Heart left ventricle (tissue), 13 donors: ENCODE measurements at regions not wholly inside any gene's neighbourhood (a gene's known extent, or its start where the extent isn't known, plus 50 kb on each side); places are given as distances from the start of the nearest gene placed in this dataset.

ENCODE experiments used
- POLR2A ChIP-seq, 2 donors: fragments of 450-650 bp; IDR thresholded peaks; one replicate each; pipeline ENCODE4 v1.6.1; 2017; ENCODE audit warnings: antibody characterized with exemption in 2 of 2, mild to moderate bottlenecking in 2 of 2, moderate library complexity in 2 of 2
- TF ChIP-seq, protein P1 (sequence below), 12 donors: fragments of 200-600 bp; sonication (generic) in 4 of 12; IDR thresholded peaks; one replicate each; pipeline versions ENCODE4 v1.5.0 to v1.8.0; 2018 to 2022; ENCODE audit warnings: antibody characterized with exemption in 12 of 12, mild to moderate bottlenecking in 5 of 12
- donor health status: ischemic (EF 13 %, LVEDD 7.1; RV severe dilation, severe dysfunction).
- donor health status: DM: no; HTN: yes; CAD: no.
- donor health status: DM: no; HTN: no; CAD: no.
- donor health status: ischemic (EF 25% LVEDD 6.9; RV normal size, moderate dysfunction).
- donor health status: ischemic (EF 25% LVEDD 5.7; RV mildly dilated, moderate dysfunction).
- donor health status: ischemic (EF 35%, LVEDD 5.7; RV mildly dilated, moderate dysfunction).
- donor health status: nonischemic (EF 11% LVEDD 7.7; RV severe dilation, severe dysfunction).
- donor health status: DM: yes; HTN: yes; CAD: no.
- donor health status: PGD.
- donor health status: ischemic (EF 29% LVEDD 5.4; RV normal size, mild dysfunction).
- donor health status: nonischemic (EF 23%, LVEDD 6.1; RV moderate dilation, normal function).

DNA sequence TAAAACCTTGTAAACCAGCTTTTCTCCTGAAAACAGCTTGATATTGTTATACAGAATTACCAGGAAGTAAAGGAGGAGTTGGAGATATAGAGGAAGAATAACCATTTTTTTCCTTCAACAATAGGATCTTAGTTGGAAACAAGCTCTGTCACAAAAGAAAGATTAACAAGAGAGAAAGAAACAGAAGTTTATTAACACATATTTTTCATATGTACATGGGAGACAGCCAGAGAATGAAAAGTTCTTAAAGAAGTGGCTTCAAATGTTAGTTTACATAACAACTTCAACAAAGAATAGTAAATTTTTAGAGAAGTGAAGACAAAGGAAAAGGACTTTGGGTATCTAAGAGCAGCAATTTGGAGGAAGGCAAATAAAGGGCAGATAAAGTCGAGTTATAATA is 94.9 kb upstream of the ANKRD50 start:
- TF ChIP-seq, protein P1, sequence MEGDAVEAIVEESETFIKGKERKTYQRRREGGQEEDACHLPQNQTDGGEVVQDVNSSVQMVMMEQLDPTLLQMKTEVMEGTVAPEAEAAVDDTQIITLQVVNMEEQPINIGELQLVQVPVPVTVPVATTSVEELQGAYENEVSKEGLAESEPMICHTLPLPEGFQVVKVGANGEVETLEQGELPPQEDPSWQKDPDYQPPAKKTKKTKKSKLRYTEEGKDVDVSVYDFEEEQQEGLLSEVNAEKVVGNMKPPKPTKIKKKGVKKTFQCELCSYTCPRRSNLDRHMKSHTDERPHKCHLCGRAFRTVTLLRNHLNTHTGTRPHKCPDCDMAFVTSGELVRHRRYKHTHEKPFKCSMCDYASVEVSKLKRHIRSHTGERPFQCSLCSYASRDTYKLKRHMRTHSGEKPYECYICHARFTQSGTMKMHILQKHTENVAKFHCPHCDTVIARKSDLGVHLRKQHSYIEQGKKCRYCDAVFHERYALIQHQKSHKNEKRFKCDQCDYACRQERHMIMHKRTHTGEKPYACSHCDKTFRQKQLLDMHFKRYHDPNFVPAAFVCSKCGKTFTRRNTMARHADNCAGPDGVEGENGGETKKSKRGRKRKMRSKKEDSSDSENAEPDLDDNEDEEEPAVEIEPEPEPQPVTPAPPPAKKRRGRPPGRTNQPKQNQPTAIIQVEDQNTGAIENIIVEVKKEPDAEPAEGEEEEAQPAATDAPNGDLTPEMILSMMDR (IDR thresholded peaks at IDR 0.05) = no peak
- no peak for TF ChIP-seq POLR2A (IDR thresholded peaks at IDR 0.05)
